ENCODE measurements at regions not wholly inside any gene's neighbourhood (a gene's known extent, or its start where the extent isn't known, plus 50 kb on each side); places are given as distances from the start of the nearest gene placed in this dataset.

DNA sequence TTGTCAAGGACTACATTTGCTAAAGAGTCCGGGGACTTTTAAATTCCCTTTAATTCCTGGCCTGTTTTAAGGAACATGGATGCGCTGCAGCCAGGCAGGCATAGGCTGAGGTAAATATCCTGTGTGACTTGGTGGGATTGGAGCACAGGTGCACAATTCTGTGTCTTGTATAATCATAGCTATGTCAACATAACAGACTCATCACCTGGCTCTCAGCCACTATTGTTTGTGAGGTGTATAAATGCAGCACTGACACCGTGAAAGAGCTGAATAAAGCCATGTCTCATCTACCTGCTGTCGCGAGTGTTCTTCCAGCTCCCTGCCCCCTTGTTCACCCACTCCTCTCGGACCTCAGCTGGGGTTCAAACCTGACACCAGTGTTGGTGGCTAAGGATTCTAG lies 109.7 kb downstream of the MFSD1 start:
- H3K9me3 ChIP-seq = no peaks in the 10 kb centered on the region
- DNase-seq = no peak
- no peak for TF ChIP-seq EP300 (IDR thresholded peaks at IDR 0.05; ENCODE audit: low read depth)
- TF ChIP-seq CTCF (IDR thresholded peaks at IDR 0.05) = no peak
- TF ChIP-seq POLR2A (IDR thresholded peaks at IDR 0.05) = no peak
- no peak for TF ChIP-seq POLR2AphosphoS5 (IDR thresholded peaks at IDR 0.05)
- no peaks in the 10 kb centered on the region for H3K36me3 ChIP-seq
- H3K27ac ChIP-seq = no peak overlapping the region
- H3K4me3 ChIP-seq = no peak overlapping the region
- H3K4me1 ChIP-seq = no peaks in the 10 kb centered on the region
- 86% methylated on average over 6 of the region's 6 CpGs; no CpG with 5 or more reads in 1 of the 2 donors for WGBS, 2 donors (ENCODE audit: low coverage in 1 of 2)
- in situ Hi-C loops (cut with MboI; ENCODE audit: low pct_ligation_motif_present in 1 of 4, low pct_unique_long_range_greater_than_20kb in 1 of 4, low sequenced_read_pairs in 3 of 4) (no loop called here), intact Hi-C loops (cut with DNase I; ENCODE audit: low total_unique reads) (no loop called here)
- no peaks in the 10 kb centered on the region for H3K27me3 ChIP-seq

GRCh38 chr3:158912188-158912587 lies 110.3 kb downstream of the MFSD1 start:
- WGBS, 2 donors (ENCODE audit: low coverage in 1 of 2) = 79 to 80% methylated on average over 1 to 3 of the region's 3 CpGs
- no peak for DNase-seq
- TF ChIP-seq POLR2AphosphoS5 (IDR thresholded peaks at IDR 0.05) (no peak), EP300 (IDR thresholded peaks at IDR 0.05; ENCODE audit: low read depth) (no peak), CTCF (IDR thresholded peaks at IDR 0.05) (no peak), POLR2A (IDR thresholded peaks at IDR 0.05) (no peak)
- Histone ChIP-seq H3K36me3 (no peaks in the 10 kb centered on the region), H3K4me3 (no peak overlapping the region), H3K9me3 (no peaks in the 10 kb centered on the region), H3K27me3 (no peaks in the 10 kb centered on the region), H3K4me1 (no peaks in the 10 kb centered on the region), H3K27ac (no peak overlapping the region)
- in situ Hi-C loops (cut with MboI; ENCODE audit: low pct_ligation_motif_present in 1 of 4, low pct_unique_long_range_greater_than_20kb in 1 of 4, low sequenced_read_pairs in 3 of 4) = no loop called here
- intact Hi-C loops (cut with DNase I; ENCODE audit: low total_unique reads) = no loop called here

DNA sequence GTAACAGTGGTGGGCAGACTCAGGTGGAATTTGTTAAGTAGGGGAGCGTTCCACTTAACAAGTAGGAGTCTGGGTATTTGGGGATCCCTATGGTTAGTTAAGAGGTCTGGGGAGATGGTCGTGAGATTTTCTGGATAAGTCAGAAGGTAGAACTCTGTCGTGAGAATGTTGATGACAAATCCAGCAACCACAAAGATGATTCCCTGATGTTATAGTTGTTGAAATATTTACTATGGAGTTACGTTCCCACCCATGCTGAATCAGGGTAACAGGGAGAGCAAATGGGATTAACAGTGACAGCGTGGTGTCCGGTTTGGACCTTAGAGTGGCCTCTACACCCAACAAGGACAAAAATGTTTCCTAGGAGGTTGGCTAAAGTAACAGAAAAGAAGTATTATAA lies 110.8 kb downstream of the MFSD1 start:
- Histone ChIP-seq H3K36me3 (no peaks in the 10 kb centered on the region), H3K27me3 (no peaks in the 10 kb centered on the region), H3K9me3 (no peaks in the 10 kb centered on the region), H3K4me1 (no peaks in the 10 kb centered on the region), H3K4me3 (no peak overlapping the region), H3K27ac (no peak overlapping the region)
- DNase-seq = no peak
- in situ Hi-C loops (cut with MboI; ENCODE audit: low pct_ligation_motif_present in 1 of 4, low pct_unique_long_range_greater_than_20kb in 1 of 4, low sequenced_read_pairs in 3 of 4) (no loop called here), intact Hi-C loops (cut with DNase I; ENCODE audit: low total_unique reads) (no loop called here)
- 79 to 85% methylated on average over 6 of the region's 6 CpGs for WGBS, 2 donors (ENCODE audit: low coverage in 1 of 2)
- TF ChIP-seq EP300 (IDR thresholded peaks at IDR 0.05; ENCODE audit: low read depth) (no peak), POLR2A (IDR thresholded peaks at IDR 0.05) (no peak), CTCF (IDR thresholded peaks at IDR 0.05) (no peak), POLR2AphosphoS5 (IDR thresholded peaks at IDR 0.05) (no peak)

DNA sequence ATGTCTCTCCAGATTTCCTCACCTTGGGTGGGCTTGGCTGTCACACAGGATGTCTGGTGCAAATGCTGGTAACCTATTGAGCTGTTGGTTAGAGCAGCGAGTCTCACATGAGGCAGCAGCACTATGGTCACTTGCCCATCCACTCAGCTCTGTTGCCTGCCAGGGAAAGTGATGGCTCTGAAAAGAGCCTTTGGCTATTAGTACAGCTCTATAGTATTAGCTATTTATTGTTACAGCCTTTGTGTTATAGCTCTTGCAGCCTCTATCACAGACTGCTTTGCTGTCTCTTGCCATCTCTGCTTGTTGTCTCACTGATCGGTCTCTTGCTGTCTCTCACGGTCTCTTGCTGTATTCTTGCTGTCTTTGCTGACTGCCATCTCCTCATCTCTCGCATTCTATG lies 114.3 kb downstream of the MFSD1 start:
- Histone ChIP-seq H3K27me3 (no peaks in the 10 kb centered on the region), H3K4me1 (no peaks in the 10 kb centered on the region), H3K4me3 (no peak overlapping the region), H3K27ac (no peak overlapping the region), H3K9me3 (no peaks in the 10 kb centered on the region), H3K36me3 (no peaks in the 10 kb centered on the region)
- DNase-seq = no peak
- in situ Hi-C loops (cut with MboI; ENCODE audit: low pct_ligation_motif_present in 1 of 4, low pct_unique_long_range_greater_than_20kb in 1 of 4, low sequenced_read_pairs in 3 of 4) (no loop called here), intact Hi-C loops (cut with DNase I; ENCODE audit: low total_unique reads) (no loop called here)
- no peak for TF ChIP-seq CTCF (IDR thresholded peaks at IDR 0.05)
- TF ChIP-seq EP300 (IDR thresholded peaks at IDR 0.05; ENCODE audit: low read depth) = no peak
- no peak for TF ChIP-seq POLR2AphosphoS5 (IDR thresholded peaks at IDR 0.05)
- TF ChIP-seq POLR2A (IDR thresholded peaks at IDR 0.05) = no peak
- 87 to 97% methylated on average over 3 to 4 of the region's 4 CpGs for WGBS, 2 donors (ENCODE audit: low coverage in 1 of 2)
